Gastrocnemius medialis (tissue), 4 donors: ENCODE measurements at regions not wholly inside any gene's neighbourhood (a gene's known extent, or its start where the extent isn't known, plus 50 kb on each side); places are given as distances from the start of the nearest gene placed in this dataset.

ENCODE experiments used
- CTCF ChIP-seq, 5 experiments: fragments of 450-650 bp in 3 of 5; fragments of 200-600 bp in 2 of 5; sonication (generic) in 2 of 5; IDR thresholded peaks in 4 of 5; conservative IDR thresholded peaks in 1 of 5; 1 replicate in 4 of 5; 2 replicates in 1 of 5; pipeline ENCODE4 v1.5.1; 2016 to 2019; ENCODE audit warnings: antibody characterized with exemption in 5 of 5, mild to moderate bottlenecking in 3 of 5, moderate library complexity in 3 of 5
- POLR2A ChIP-seq, 2 donors: fragments of 450-650 bp; IDR thresholded peaks; one replicate each; pipeline ENCODE4 v1.6.1; 2017; ENCODE audit warnings: antibody characterized with exemption in 2 of 2, mild to moderate bottlenecking in 2 of 2, moderate library complexity in 2 of 2

GRCh38 chr17:79354173-79354820 is 256.6 kb downstream of the RBFOX3 start:
- TF ChIP-seq CTCF (IDR thresholded peaks at IDR 0.05 in 4 of 5, conservative IDR thresholded peaks at IDR 0.05 in 1 of 5) (no peak), POLR2A (IDR thresholded peaks at IDR 0.05) (no peak)
